OCI-M1 (cell line): ENCODE measurements at regions not wholly inside any gene's neighbourhood (a gene's known extent, or its start where the extent isn't known, plus 50 kb on each side); places are given as distances from the start of the nearest gene placed in this dataset.
A peak's percentile ranks its signal among the peaks of the same experiment; 100 is the strongest.
"Not testable (repeated sequence)": the region's sequence is repeated elsewhere in the genome, so short reads cannot be mapped to it uniquely, and the experiment has no call there.

Experiments used
- DNase-seq: peaks from one replicate; lab custom pipeline; 2025; lab: John Stamatoyannopoulos, UW

- no peak for DNase-seq
Observed at GRCh38 chr2:43071599-43072550, 154.5 kb downstream of the ZFP36L2 start.

GRCh38 chr2:43070676-43071502 is 155.5 kb downstream of the ZFP36L2 start:
- no peak for DNase-seq

GRCh38 chr2:43070030-43070429 is 156.4 kb downstream of the ZFP36L2 start:
- no peak for DNase-seq

- no peak for DNase-seq
Observed at GRCh38 chr2:43068631-43069517, 157.5 kb downstream of the ZFP36L2 start.

GRCh38 chr2:43068041-43068533 is 158.3 kb downstream of the ZFP36L2 start:
- DNase-seq: no peak

GRCh38 chr2:43067254-43068040 is 159.0 kb downstream of the ZFP36L2 start:
- no peak for DNase-seq

GRCh38 chr2:43066541-43067253 is 159.7 kb downstream of the ZFP36L2 start:
- DNase-seq: not testable (repeated sequence)

- DNase-seq: no peak
Observed at GRCh38 chr2:43065871-43066270, 160.5 kb downstream of the ZFP36L2 start.

GRCh38 chr2:43065036-43065435 is 161.4 kb downstream of the ZFP36L2 start:
- DNase-seq: no peak

GRCh38 chr2:43063096-43063495 is 163.3 kb downstream of the ZFP36L2 start:
- not testable (repeated sequence) for DNase-seq

- no peak for DNase-seq
Observed at GRCh38 chr2:43062058-43062457, 164.3 kb downstream of the ZFP36L2 start.

GRCh38 chr2:43060390-43061016 is 165.9 kb downstream of the ZFP36L2 start:
- DNase-seq: no peak

- DNase-seq: peak; percentile 13
Observed at GRCh38 chr2:43059183-43059897, 167.1 kb downstream of the ZFP36L2 start.

GRCh38 chr2:43058726-43059110 is 167.7 kb downstream of the ZFP36L2 start:
- no peak for DNase-seq

- DNase-seq: no peak
Observed at GRCh38 chr2:43057742-43058725, 168.4 kb downstream of the ZFP36L2 start.

- no peak for DNase-seq
Observed at GRCh38 chr2:43057026-43057741, 169.2 kb downstream of the ZFP36L2 start.

- no peak for DNase-seq
Observed at GRCh38 chr2:43055985-43056384, 170.4 kb downstream of the ZFP36L2 start.
